Testis (tissue), 2 donors: ENCODE measurements at regions not wholly inside any gene's neighbourhood (a gene's known extent, or its start where the extent isn't known, plus 50 kb on each side); places are given as distances from the start of the nearest gene placed in this dataset.

ENCODE experiments used
- DNase-seq: peaks from one replicate; pipeline ENCODE4 v3.0.0-alpha.2; 2019
- H3K27ac ChIP-seq, 2 donors: fragments of 200-600 bp; sonication (generic); one replicate each; pipeline ENCODE4 v1.5.1; 2019
- H3K27me3 ChIP-seq: fragments of 200-600 bp; sonication (generic); one replicate; pipeline ENCODE4 v1.5.1; 2019
- H3K36me3 ChIP-seq: fragments of 200-600 bp; sonication (generic); one replicate; pipeline ENCODE4 v1.5.1; 2017; ENCODE audit warnings: low read depth; ENCODE audit errors: missing control alignments
- H3K4me1 ChIP-seq: fragments of 200-600 bp; sonication (generic); one replicate; pipeline ENCODE4 v1.5.1; 2019
- H3K4me3 ChIP-seq, 2 donors: fragments of 200-600 bp; sonication (generic); one replicate each; pipeline ENCODE4 v1.5.1; 2017 to 2019
- H3K9me3 ChIP-seq: fragments of 200-600 bp; sonication (generic); one replicate; pipeline ENCODE4 v1.5.1; 2017
- CTCF ChIP-seq, 3 experiments: fragments of 450-650 bp in 2 of 3; fragments of 200-600 bp in 1 of 3; sonication (generic) in 1 of 3; IDR thresholded peaks; one replicate each; pipeline ENCODE4 v1.5.1; 2016 to 2019; ENCODE audit warnings: antibody characterized with exemption in 3 of 3, mild to moderate bottlenecking in 2 of 3, moderate library complexity in 1 of 3
- POLR2A ChIP-seq: fragments of 450-650 bp; IDR thresholded peaks from one replicate; pipeline ENCODE4 v1.6.1; 2017; ENCODE audit warnings: antibody characterized with exemption, mild to moderate bottlenecking, moderate library complexity
- WGBS, 2 donors: methylation state at CpG; one replicate each; pipeline ENCODE4 v1.1.5; 2018; 5-methylcytosine and 5-hydroxymethylcytosine counted together
- intact Hi-C: fragments of 100-400 bp; cut with DNase I; formaldehyde crosslinking; loops from one replicate; pipeline ENCODE4 v1.15.1; 2023; ENCODE audit warnings: low total_unique reads

DNA sequence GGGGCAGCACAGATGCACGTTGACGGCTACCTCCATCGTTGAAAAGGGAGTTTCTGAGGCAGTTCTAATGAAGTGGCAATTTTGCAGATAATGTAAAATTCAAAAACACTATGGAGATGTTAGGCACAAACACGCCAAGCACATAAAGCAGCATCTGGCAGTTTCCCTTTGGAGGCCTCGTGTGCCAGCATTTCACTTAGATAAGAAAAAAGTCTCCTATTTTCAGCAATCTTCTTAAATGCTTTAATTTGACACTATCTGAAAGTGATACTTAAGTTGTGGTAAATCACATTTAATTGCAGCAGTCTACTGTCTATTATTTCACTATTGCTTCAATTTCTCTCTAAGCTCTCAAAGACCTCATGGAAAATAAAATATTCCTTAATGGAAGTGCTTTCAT, 125.3 kb upstream of the PROKR2 start:
- no peaks in the 10 kb centered on the region for H3K36me3 ChIP-seq
- TF ChIP-seq CTCF (IDR thresholded peaks at IDR 0.05) (no peak), POLR2A (no peak)
- no peaks in the 10 kb centered on the region for H3K4me1 ChIP-seq
- no peak overlapping the region for H3K27ac ChIP-seq
- H3K9me3 ChIP-seq = no peaks in the 10 kb centered on the region
- H3K27me3 ChIP-seq = no peaks in the 10 kb centered on the region
- 38 to 48% methylated on average over 5 of the region's 5 CpGs for WGBS, 2 donors
- intact Hi-C loops = no loop called here
- no peak for DNase-seq
- no peak overlapping the region for H3K4me3 ChIP-seq

GRCh38 chr20:5434116-5434515, 117.4 kb upstream of the PROKR2 start:
- Histone ChIP-seq H3K36me3 (no peaks in the 10 kb centered on the region), H3K4me1 (no peaks in the 10 kb centered on the region), H3K4me3 (no peak overlapping the region), H3K27me3 (no peaks in the 10 kb centered on the region), H3K9me3 (no peaks in the 10 kb centered on the region), H3K27ac (no peak overlapping the region)
- WGBS, 2 donors = 67 to 86% methylated on average over 4 of the region's 4 CpGs
- DNase-seq = peak; percentile 33
- intact Hi-C loops = no loop called here
- TF ChIP-seq POLR2A = no peak
- TF ChIP-seq CTCF (IDR thresholded peaks at IDR 0.05) = no peak

DNA sequence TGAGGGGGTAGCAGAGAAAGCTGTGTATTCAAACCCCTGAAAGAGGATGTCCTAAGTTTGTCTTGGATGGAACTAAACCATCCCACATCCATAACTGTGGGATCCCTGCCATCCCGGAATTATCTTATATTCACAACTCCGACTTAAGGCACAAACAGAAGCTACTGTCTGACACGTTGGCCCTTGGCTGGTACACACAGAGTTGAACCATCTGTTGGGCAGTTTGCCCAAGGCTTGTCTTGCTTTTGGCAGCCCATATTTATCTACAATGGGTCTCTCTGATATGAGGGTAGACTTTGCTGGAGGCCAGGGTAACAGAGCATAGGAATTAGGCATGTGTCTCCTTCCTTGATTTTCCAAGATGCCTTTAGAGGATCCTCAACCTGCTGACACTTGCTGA, 116.6 kb upstream of the PROKR2 start:
- Histone ChIP-seq H3K9me3 (no peaks in the 10 kb centered on the region), H3K4me1 (no peaks in the 10 kb centered on the region), H3K27ac (no peak overlapping the region), H3K4me3 (no peak overlapping the region), H3K27me3 (no peaks in the 10 kb centered on the region), H3K36me3 (no peaks in the 10 kb centered on the region)
- no peak for DNase-seq
- WGBS, 2 donors = 74 to 82% methylated on average over 3 of the region's 3 CpGs
- intact Hi-C loops = no loop called here
- no peak for TF ChIP-seq POLR2A
- no peak for TF ChIP-seq CTCF (IDR thresholded peaks at IDR 0.05)

DNA sequence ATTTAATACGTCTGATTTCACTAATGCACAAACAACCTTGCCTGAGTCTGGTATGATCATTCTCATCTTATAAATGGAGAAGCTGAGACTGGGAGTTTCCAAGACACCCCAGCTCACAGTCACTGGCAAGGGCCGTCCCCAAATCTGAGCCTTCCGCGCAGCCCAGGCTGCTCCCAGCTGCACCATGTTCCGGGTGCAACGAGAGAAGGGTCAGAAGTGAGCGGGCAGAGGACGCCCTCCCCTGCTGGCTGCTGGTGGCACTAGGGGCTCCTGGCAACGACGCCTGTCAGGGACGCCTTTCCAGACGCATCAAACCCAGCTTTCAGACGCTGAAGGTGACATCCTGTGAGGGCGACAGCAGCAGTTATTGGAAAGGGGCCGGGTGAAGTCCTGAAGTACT, 115.3 kb upstream of the PROKR2 start:
- 58 to 77% methylated on average over 2 to 15 of the region's 15 CpGs for WGBS, 2 donors
- intact Hi-C loops = no loop called here
- H3K27me3 ChIP-seq = no peaks in the 10 kb centered on the region
- no peaks in the 10 kb centered on the region for H3K36me3 ChIP-seq
- H3K27ac ChIP-seq = no peak overlapping the region
- no peaks in the 10 kb centered on the region for H3K4me1 ChIP-seq
- no peak overlapping the region for H3K4me3 ChIP-seq
- no peaks in the 10 kb centered on the region for H3K9me3 ChIP-seq
- TF ChIP-seq POLR2A = no peak
- no peak for TF ChIP-seq CTCF (IDR thresholded peaks at IDR 0.05)
- DNase-seq = no peak

DNA sequence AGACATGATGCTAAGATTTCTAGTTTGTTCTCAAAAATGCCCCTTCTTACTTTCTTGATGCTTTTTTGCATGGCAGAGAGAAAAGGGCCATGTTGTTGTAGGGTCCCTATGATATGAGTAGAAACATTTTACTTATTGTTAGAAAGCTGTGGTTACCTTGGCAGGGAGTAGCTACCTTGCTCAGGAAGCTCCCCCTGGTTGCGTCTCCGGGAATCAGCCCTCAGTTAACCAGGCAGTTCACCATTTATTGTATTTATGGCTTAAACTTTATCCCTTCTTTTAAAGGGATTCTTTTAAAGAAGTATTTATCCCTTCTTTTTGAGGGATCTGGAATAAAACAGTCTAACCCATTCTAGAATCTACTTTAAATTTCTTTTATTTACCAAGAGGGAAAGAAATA, 113.9 kb upstream of the PROKR2 start:
- no peak overlapping the region for H3K27ac ChIP-seq
- H3K36me3 ChIP-seq = no peaks in the 10 kb centered on the region
- H3K27me3 ChIP-seq = no peaks in the 10 kb centered on the region
- intact Hi-C loops = no loop called here
- 34 to 56% methylated on average over 2 of the region's 2 CpGs for WGBS, 2 donors
- H3K9me3 ChIP-seq = no peaks in the 10 kb centered on the region
- DNase-seq = no peak
- no peak for TF ChIP-seq CTCF (IDR thresholded peaks at IDR 0.05)
- no peak for TF ChIP-seq POLR2A
- H3K4me1 ChIP-seq = no peaks in the 10 kb centered on the region
- no peak overlapping the region for H3K4me3 ChIP-seq
